ENCODE measurements at regions not wholly inside any gene's neighbourhood (a gene's known extent, or its start where the extent isn't known, plus 50 kb on each side); places are given as distances from the start of the nearest gene placed in this dataset.

GRCh38 chr10:89887830-89888229 is 186.4 kb downstream of the KIF20B start:
- no peak for DNase-seq

GRCh38 chr10:89888321-89889070 is 187.1 kb downstream of the KIF20B start:
- no peak for DNase-seq

GRCh38 chr10:89889606-89890005 is 188.2 kb downstream of the KIF20B start:
- no peak for DNase-seq

GRCh38 chr10:89891006-89891535 is 189.7 kb downstream of the KIF20B start:
- no peak for DNase-seq

- DNase-seq = no peak
These were observed 192.7 kb downstream of the KIF20B start for GRCh38 chr10:89894051-89894450.

GRCh38 chr10:89900554-89900953 is 199.2 kb downstream of the KIF20B start:
- no peak for DNase-seq

GRCh38 chr10:89901895-89902294 is 200.5 kb downstream of the KIF20B start:
- no peak for DNase-seq

GRCh38 chr10:89904755-89905154 is 203.4 kb downstream of the KIF20B start:
- DNase-seq = no peak

GRCh38 chr10:89909752-89910151 is 208.4 kb downstream of the KIF20B start:
- DNase-seq = no peak

GRCh38 chr10:89915021-89915420 is 213.6 kb downstream of the KIF20B start:
- no peak for DNase-seq

GRCh38 chr10:89915968-89916367 is 214.6 kb downstream of the KIF20B start:
- DNase-seq = no peak

- no peak for DNase-seq
These were observed 215.3 kb downstream of the KIF20B start for GRCh38 chr10:89916468-89917215.

- DNase-seq = no peak
These were observed 220.0 kb downstream of the KIF20B start for GRCh38 chr10:89921403-89921802.

GRCh38 chr10:89923661-89924060 is 222.3 kb downstream of the KIF20B start:
- DNase-seq = no peak

GRCh38 chr10:89924261-89924660 is 222.9 kb downstream of the KIF20B start:
- no peak for DNase-seq

- no peak for DNase-seq
These were observed 225.3 kb downstream of the KIF20B start for GRCh38 chr10:89926736-89927135.

- DNase-seq = no peak
These were observed 228.1 kb downstream of the KIF20B start for GRCh38 chr10:89929282-89930026.

- DNase-seq = no peak
These were observed 236.1 kb downstream of the KIF20B start for GRCh38 chr10:89937494-89937893.

- no peak for DNase-seq
These were observed 238.7 kb downstream of the KIF20B start for GRCh38 chr10:89940076-89940475.

GRCh38 chr10:89942217-89942616 is 240.8 kb downstream of the KIF20B start:
- no peak for DNase-seq

GRCh38 chr10:89944138-89944537 is 242.7 kb downstream of the KIF20B start:
- DNase-seq = no peak

GRCh38 chr10:89946106-89946505 is 244.7 kb downstream of the KIF20B start:
- DNase-seq = no peak

GRCh38 chr10:89949496-89949895 is 248.1 kb downstream of the KIF20B start:
- DNase-seq = no peak
